ENCODE measurements at regions not wholly inside any gene's neighbourhood (a gene's known extent, or its start where the extent isn't known, plus 50 kb on each side); places are given as distances from the start of the nearest gene placed in this dataset.

DNA sequence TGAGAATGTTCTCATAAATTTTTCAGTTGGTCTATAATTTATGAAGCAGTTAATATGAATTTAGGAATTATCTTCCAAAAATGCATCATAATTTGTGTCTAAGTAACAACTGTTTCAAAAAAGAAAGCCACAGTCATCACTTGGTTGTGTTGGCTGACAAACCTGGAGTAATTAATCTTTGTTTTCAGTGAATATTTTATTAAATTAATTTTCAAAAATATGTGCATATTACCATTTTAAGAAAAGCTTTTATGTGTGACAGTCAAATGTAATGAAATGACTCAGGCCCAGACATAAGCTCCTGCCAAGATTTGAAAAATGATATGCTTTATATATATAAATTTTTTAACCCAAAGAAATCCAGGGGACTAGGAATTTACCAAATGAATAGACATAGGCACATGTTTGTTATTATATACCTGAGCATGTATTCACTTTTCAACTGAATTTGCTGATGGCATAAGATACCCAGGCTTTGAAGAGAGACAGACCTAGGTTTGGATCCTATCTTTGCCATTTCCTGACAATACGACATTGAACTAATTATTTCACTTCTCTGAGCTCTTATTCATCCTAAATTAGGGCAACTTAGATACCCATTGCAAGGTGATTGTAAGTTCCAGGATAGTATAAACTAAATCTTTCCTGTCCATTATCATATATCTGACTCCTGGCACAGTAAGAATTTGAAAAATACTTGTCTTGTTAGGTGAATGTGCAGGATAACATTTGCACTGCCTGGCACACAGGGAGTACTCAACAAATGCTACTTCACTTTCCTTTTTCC is 729.5 kb upstream of the ADGRL2 start:
- WGBS, 2 donors, result 83 to 96% methylated on average over 1 of the region's 1 CpG
- Histone ChIP-seq H3K4me3 (no peak overlapping the region), H3K36me3 (ENCODE audit: low read depth, missing control alignments) (no peaks in the 10 kb centered on the region), H3K9me3 (no peaks in the 10 kb centered on the region), H3K4me1 (no peaks in the 10 kb centered on the region), H3K27ac (no peak overlapping the region), H3K27me3 (no peaks in the 10 kb centered on the region)
- DNase-seq, result no peak
- no peak for TF ChIP-seq POLR2A (IDR thresholded peaks at IDR 0.05)
- TF ChIP-seq, protein P1, sequence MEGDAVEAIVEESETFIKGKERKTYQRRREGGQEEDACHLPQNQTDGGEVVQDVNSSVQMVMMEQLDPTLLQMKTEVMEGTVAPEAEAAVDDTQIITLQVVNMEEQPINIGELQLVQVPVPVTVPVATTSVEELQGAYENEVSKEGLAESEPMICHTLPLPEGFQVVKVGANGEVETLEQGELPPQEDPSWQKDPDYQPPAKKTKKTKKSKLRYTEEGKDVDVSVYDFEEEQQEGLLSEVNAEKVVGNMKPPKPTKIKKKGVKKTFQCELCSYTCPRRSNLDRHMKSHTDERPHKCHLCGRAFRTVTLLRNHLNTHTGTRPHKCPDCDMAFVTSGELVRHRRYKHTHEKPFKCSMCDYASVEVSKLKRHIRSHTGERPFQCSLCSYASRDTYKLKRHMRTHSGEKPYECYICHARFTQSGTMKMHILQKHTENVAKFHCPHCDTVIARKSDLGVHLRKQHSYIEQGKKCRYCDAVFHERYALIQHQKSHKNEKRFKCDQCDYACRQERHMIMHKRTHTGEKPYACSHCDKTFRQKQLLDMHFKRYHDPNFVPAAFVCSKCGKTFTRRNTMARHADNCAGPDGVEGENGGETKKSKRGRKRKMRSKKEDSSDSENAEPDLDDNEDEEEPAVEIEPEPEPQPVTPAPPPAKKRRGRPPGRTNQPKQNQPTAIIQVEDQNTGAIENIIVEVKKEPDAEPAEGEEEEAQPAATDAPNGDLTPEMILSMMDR (IDR thresholded peaks at IDR 0.05), result no peak
- intact Hi-C loops (cut with DNase I; ENCODE audit: low total_unique reads), result no loop called here

DNA sequence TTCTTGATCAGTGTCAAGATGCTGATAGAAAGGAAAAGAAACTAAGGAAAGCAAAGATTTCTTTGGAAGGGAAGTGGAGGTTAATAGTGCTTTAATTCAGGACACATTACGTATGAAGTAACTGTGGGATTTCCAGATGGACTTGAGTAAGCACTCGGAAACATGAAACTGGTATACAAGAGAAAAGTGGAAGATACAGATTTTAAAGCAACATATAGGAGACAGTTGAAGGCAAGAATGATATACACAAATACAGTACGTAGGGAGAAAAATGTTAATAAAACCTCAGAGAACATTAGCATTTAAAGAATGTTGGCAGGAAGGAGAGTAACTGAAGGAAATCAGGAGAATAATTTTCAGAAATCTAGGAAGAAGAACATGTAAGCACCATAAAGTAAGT is 730.9 kb upstream of the ADGRL2 start:
- Histone ChIP-seq H3K4me3 (no peak overlapping the region), H3K4me1 (no peaks in the 10 kb centered on the region), H3K27ac (no peak overlapping the region), H3K9me3 (no peaks in the 10 kb centered on the region), H3K36me3 (ENCODE audit: low read depth, missing control alignments) (no peaks in the 10 kb centered on the region), H3K27me3 (no peaks in the 10 kb centered on the region)
- intact Hi-C loops (cut with DNase I; ENCODE audit: low total_unique reads), result no loop called here
- no peak for DNase-seq
- WGBS, 2 donors, result 73 to 74% methylated on average over 3 of the region's 3 CpGs
- TF ChIP-seq, protein P1 (IDR thresholded peaks at IDR 0.05), result no peak
- no peak for TF ChIP-seq POLR2A (IDR thresholded peaks at IDR 0.05)

DNA sequence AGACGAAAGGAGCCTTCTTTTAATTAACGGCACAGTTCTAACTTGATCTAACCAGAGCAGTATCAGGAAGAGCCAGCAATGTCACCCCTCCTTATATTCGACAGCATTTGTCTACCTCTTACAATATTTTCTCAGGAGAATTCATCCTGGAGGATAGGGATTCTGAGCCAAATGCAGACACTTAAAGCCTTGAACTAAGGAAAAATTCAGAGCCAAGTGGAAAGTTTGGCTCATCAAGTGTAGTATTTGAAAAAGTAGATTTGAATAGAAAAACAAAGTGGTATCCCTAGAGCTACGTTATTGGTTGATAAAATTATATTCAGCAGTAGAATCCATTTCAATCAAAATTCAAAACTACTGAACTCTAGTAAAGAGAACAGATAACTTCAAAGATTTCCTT is 732.0 kb upstream of the ADGRL2 start:
- Histone ChIP-seq H3K27ac (no peak overlapping the region), H3K27me3 (no peaks in the 10 kb centered on the region), H3K4me3 (no peak overlapping the region), H3K36me3 (ENCODE audit: low read depth, missing control alignments) (no peaks in the 10 kb centered on the region), H3K4me1 (no peaks in the 10 kb centered on the region), H3K9me3 (no peaks in the 10 kb centered on the region)
- 46 to 56% methylated on average over 4 of the region's 4 CpGs for WGBS, 2 donors
- DNase-seq, result no peak
- intact Hi-C loops (cut with DNase I; ENCODE audit: low total_unique reads), result no loop called here
- TF ChIP-seq POLR2A (IDR thresholded peaks at IDR 0.05), result no peak
- TF ChIP-seq, protein P1 (IDR thresholded peaks at IDR 0.05), result no peak

DNA sequence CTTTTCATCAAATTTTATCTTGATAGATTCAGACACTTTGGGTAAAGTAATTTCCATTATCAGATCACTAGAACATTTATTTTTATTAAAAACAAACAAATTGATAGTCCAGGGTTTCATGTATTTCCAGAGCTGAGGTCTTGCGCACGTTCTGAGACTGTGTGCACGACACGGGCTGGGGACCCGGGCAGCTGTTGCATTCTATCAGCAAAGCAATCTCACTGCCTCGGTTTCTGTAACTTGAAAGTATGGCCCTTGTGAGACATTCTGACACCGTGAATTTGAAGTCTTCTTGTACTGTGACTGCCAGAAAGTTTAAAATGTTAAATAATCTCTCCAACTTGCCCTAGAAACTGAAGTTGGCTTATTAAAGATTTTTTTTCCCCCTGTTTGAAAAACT is 746.9 kb upstream of the ADGRL2 start:
- H3K27me3 ChIP-seq, result no peaks in the 10 kb centered on the region
- H3K4me3 ChIP-seq, result no peak overlapping the region
- TF ChIP-seq POLR2A (IDR thresholded peaks at IDR 0.05), result no peak
- TF ChIP-seq, protein P1 (IDR thresholded peaks at IDR 0.05), result no peak
- H3K4me1 ChIP-seq, result no peaks in the 10 kb centered on the region
- DNase-seq, result no peak
- intact Hi-C loops (cut with DNase I; ENCODE audit: low total_unique reads), result no loop called here
- no peak overlapping the region for H3K27ac ChIP-seq
- H3K9me3 ChIP-seq, result no peaks in the 10 kb centered on the region
- WGBS, 2 donors, result 45 to 62% methylated on average over 7 of the region's 7 CpGs
- H3K36me3 ChIP-seq (ENCODE audit: low read depth, missing control alignments), result no peaks in the 10 kb centered on the region

DNA sequence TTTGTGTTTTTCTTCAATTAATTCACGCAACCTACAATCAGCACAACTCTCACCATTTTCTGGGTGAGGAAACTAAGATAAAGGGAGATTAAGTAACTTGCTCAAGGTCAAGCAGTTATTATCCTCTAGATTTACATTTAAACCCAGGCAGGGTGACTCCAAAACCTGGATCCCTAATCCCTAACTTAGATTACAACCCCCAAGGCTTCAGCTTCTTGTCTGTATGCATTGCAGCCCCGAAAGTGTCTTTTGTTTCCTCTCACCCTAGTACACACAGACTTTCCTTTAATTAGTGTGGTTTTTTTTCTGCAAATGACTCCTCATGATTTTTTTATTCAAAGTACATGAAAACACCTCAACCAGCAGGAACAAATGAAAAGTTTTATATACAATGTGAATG is 748.6 kb upstream of the ADGRL2 start:
- no peak for TF ChIP-seq POLR2A (IDR thresholded peaks at IDR 0.05)
- TF ChIP-seq, protein P1 (IDR thresholded peaks at IDR 0.05), result no peak
- no peak for DNase-seq
- no peaks in the 10 kb centered on the region for H3K36me3 ChIP-seq (ENCODE audit: low read depth, missing control alignments)
- H3K27ac ChIP-seq, result no peak overlapping the region
- no peaks in the 10 kb centered on the region for H3K27me3 ChIP-seq
- 87 to 89% methylated on average over 2 of the region's 2 CpGs for WGBS, 2 donors
- no peak overlapping the region for H3K4me3 ChIP-seq
- intact Hi-C loops (cut with DNase I; ENCODE audit: low total_unique reads), result no loop called here
- H3K9me3 ChIP-seq, result no peaks in the 10 kb centered on the region
- no peaks in the 10 kb centered on the region for H3K4me1 ChIP-seq
